ENCODE measurements at regions not wholly inside any gene's neighbourhood (a gene's known extent, or its start where the extent isn't known, plus 50 kb on each side); places are given as distances from the start of the nearest gene placed in this dataset.

DNA sequence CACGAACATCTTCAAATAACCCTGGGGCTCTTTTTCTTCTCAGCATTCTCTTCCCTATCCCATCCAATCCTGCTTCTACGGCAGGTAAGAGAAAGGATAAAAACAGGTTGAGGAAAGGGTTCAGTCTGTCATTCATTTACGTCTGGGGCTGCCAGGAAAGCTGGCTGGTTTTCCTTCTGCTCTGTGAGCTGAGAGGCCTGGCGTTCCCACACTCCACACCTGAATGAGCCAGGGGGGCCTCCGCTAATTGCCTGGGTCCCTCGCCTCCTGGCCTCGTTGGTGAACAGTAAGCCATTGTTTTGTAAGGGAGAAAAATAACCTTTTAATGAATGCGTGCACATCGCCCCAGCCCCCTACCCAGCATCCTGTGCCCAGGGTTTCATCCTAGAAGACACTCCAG, 70.8 kb upstream of the SIM2 start:
- TF ChIP-seq, protein P1, sequence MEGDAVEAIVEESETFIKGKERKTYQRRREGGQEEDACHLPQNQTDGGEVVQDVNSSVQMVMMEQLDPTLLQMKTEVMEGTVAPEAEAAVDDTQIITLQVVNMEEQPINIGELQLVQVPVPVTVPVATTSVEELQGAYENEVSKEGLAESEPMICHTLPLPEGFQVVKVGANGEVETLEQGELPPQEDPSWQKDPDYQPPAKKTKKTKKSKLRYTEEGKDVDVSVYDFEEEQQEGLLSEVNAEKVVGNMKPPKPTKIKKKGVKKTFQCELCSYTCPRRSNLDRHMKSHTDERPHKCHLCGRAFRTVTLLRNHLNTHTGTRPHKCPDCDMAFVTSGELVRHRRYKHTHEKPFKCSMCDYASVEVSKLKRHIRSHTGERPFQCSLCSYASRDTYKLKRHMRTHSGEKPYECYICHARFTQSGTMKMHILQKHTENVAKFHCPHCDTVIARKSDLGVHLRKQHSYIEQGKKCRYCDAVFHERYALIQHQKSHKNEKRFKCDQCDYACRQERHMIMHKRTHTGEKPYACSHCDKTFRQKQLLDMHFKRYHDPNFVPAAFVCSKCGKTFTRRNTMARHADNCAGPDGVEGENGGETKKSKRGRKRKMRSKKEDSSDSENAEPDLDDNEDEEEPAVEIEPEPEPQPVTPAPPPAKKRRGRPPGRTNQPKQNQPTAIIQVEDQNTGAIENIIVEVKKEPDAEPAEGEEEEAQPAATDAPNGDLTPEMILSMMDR (IDR thresholded peaks at IDR 0.05): no peak
- TF ChIP-seq POLR2A (IDR thresholded peaks at IDR 0.05): no peak
